HuH-7.5 (cell line): ENCODE measurements at regions not wholly inside any gene's neighbourhood (a gene's known extent, or its start where the extent isn't known, plus 50 kb on each side); places are given as distances from the start of the nearest gene placed in this dataset.

Source experiments
- DNase-seq: peaks from one replicate; pipeline ENCODE4 v3.0.0; 2011; ENCODE audit warnings: low spot score

DNA sequence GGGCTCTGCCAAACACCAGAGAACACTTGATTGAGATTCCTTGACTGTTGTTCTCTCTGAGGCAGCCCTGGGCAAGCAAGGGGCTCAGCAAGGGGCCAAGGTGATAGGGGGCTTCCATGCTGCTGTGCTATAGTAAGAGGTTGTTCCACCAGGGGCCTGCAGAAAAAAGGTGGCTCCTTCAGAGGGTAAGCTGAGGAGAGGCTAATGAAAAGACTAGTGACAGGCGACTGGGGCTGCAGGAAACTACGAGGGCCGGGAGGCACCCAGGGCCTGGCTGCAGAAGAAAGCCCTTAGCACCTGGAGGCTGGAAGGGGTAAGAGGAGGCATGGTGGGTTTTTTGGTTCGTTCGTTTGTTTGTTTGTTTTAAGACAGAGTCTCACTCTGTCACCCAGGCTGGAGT is 88.0 kb upstream of the CTNNA1 start:
- no peak for DNase-seq

DNA sequence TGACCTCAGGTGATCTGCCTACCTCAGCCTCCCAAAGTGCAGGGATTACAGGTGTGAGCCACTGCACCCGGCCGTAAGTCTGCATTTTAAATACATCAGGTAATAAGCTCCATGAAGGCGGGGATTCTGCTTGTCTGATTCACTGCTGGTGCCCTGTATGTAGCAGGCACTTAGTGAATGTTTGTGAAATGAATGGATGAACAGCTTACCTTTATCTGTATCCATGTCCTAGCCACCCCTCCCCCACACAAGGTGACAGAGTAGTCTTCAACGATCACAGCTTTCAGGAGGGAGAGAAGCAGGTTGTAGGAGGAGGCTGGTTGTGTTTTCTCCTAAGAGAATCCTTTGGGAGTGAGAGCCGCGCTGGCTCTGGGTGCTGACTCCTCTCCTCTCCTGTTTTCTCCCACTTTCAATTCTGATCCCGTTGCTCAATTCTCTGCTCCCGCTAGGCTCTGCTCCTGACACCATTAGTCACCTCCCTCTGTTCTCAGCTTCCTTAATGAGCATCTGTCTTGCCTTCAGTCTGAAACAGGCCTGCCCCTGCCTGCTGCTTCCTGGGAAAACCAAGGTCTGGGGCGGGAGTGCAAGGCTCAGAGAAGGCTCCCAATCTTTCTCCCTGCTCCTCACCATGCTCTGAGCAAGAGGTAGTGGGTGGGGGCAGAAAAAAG is 88.8 kb upstream of the CTNNA1 start:
- no peak for DNase-seq

DNA sequence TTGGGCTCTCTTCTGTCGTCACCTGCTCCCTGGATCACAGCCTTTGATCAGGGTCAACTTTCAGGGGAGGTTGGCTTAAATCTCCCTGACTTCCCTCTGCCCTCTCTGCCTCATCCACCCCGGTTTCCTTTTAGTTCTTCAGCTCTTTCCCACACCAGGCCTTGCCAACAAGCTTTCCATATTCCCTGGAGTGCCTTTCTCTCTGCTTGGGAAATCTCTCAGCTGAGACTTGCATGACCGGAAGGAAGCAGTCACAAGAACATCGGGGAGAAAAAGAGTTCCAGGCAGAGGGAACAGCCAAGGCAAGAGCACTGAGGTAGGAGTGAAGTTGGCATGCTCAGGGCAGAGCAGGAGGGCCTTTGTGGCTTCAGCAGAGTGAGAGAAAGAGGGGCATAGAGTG is 88.4 kb upstream of the HSPA9 start:
- no peak for DNase-seq

DNA sequence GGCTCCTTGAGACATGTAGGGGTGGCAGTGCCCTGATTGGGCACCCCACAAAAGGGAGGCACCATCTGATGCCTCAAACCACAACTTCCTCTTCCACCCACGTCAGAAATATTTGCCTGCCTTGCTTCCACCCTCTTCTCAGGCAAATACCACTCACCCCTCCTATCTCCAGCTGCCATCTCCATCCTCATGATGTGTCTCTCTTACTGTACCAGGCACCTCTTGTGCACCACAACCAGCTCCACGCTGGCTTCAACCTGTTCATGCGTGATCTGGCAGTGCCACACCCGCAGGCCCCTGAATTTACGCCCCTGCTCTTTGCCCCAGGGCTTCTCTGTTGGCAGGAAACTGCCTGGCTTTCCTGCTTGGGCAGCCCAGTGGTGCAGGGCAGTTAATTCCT is 87.8 kb upstream of the HSPA9 start:
- DNase-seq: no peak

DNA sequence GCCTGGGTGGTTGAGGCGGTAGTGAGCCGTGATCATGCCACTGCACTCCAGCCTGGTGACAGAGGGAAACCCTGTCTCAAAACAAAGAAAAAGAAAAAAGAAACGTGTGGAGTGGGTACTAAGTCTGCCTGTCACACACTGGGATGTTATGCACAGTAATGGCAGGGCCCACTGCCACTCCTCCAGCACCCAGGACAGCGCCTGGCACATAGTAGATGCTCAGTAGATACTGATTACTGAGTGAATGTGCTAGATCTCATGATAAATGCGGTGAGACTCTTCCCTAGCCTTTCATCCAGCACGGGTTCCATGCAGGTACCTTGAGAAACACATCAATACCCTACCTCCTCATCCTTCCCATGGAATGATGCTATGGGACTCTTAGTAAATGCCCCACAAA is 87.4 kb upstream of the HSPA9 start:
- DNase-seq: no peak

DNA sequence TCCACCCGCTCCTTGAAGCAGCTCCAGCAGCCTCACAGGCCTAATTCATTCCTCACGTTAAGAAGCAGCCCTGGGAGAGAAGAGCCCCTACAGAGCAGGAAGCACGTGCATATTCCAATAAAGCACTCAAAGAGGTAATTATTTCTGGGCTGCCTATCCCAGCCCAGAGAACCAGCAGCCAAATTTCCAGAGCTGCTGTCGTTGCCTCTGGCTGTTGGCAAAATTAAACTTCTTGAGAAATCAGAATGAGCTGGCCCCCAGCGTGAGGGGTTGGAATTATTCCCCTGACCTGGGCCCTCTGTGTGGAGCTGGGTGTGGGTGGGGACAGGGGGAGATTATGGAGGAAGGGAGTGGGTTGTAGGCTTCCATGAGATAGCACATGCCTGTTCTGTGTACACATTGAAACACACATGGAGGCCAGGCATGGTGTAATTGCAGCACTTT is 86.8 kb upstream of the HSPA9 start:
- DNase-seq: no peak

DNA sequence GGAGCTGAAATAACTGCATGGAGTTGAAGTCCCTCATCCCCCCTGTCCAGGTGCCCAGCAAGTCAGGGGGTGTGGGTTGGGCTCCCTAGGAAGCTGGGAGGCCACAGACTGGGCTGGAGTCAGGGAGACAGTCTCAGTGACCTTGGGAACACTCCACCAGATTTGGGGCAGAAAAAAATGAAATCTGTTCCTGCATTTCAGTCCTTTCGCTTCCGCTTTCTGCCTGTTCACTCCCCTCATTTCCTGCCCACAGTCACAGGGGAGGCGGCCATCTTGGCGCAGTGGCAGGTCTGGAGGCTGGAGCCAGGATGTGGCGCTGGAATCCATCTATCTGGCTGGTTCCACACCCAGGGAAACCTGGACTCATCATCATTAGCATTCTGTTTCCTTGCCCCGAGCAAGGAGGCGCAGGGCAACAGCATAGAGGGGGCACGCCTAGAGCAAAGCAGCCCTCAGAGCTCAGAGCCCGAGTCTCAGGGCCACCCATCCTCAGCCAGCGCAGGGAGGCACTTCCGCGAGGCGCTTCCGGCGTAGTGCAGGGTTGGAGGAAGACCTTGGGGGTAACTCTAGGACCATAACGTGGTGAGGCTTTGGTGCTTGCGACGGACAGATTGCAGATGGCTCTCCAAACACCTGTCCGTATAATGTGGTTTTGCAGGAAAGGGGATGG is 86.2 kb upstream of the HSPA9 start:
- DNase-seq: no peak

DNA sequence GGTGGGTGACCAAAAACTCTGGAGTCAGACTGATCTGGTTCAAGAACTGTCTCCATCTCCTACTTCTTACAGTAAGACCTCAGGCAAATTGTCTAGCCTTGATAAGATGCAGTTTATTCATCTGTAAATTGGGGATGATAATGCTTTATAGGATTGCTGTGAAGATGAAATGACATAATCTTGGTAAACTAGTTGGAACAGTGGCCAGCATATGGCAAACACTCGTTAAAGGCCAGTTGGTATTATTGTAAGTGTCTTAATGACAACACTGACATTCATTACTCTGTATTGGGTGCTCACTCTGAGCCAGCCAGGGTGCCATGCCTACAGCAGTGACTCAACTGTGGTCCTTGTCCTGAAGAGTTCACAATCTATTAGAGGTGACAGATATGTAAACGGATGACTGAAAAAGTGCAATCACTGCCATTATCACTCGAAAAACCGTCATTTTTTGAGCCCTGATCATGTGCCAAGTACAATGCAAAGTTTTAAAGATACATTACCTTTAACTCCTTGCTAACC is 84.9 kb upstream of the HSPA9 start:
- DNase-seq: no peak

- no peak for DNase-seq
Measured at GRCh38 chr5:138659561-138659960, 84.4 kb upstream of the HSPA9 start.

GRCh38 chr5:138659121-138659520 is 83.9 kb upstream of the HSPA9 start:
- DNase-seq: no peak

- DNase-seq: no peak
Measured at GRCh38 chr5:138658676-138659075, 83.5 kb upstream of the HSPA9 start.

GRCh38 chr5:138657360-138657759 is 82.2 kb upstream of the HSPA9 start:
- DNase-seq: no peak

- no peak for DNase-seq
Measured at GRCh38 chr5:138656916-138657315, 81.7 kb upstream of the HSPA9 start.

GRCh38 chr5:138655530-138656190 is 80.5 kb upstream of the HSPA9 start:
- no peak for DNase-seq

DNA sequence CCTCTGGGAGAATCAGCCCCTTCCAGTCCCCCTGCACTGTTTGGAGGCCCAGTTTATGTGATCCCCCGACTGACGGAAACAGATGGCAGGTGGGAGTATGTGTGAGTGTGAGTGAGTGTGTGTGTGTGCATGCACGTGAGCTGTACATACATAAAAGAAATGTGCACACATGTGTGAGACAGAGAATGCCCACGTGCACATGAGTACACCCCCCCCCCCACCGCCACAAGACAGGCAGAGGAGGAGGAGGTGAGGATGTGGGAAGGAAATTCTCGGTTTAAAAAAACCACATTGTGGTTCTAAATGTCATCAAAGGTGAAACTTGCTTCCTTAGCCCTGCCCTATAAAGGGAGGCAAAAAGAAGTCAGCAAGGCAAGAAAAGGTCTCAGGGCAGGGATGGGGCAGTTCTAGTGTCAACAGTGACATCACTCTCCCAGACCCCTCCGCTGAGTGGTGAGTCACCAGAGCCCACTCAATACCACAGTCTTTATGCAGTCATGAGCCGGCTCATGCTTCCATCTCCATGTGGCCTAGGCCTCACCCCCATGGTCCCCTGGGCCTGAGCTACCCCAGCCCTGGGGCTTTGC is 79.2 kb upstream of the HSPA9 start:
- DNase-seq: no peak

DNA sequence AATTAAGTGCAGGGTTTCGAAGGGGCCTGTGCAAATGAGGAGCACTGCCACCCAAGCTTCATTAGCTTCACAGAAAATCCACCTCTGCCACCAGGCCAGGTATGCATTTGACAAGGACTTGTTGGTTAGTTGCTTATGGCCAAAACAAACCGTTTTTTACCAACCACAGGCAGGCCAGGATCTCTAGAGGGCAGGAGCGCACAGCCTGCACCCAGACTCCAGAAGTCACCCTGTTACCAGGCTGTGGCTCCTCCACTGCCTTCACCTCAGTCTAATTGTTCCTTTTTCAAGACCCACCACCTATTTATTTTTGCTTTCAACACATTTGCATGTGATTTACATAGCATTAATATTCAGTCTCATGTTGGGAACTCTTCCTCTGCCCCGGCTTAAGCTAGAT is 78.3 kb upstream of the HSPA9 start:
- DNase-seq: no peak

DNA sequence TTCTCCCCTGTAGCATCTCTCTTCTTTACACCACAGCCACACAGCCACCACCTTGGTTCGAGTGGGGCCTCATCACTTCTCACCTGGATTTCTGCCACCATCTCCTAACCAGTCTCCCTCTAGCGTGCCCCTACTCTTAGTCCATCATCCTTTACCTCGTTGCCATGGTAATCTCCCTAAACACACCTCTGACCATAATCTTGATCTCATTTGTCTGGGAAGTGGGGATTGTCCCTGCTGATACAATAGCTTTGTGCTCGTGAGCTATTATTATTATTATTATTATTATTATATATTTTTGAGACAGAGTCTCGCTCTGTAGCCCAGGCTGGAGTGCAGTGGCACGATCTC is 76.5 kb upstream of the HSPA9 start:
- DNase-seq: no peak

- no peak for DNase-seq
Measured at GRCh38 chr5:138651058-138651766, 76.0 kb upstream of the HSPA9 start.

DNA sequence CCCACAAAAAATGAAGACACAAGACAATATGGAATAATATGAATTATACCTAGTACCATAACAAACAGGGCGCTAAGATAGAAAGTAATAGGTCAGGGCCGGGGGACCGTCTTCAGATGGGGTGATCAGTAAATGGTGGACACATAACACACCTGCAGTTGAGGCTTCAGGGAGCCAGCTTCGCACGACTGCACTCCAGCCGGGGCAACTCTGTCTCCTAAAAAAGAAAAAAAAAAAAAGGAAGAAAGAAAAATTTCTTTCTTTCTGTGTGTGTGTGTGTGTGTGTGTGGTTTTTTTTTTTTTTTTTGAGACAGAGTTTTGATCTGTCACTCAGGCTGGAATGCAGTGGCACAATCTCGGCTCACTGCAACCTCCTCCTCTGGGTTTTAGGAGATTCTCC is 75.0 kb upstream of the HSPA9 start:
- no peak for DNase-seq

GRCh38 chr5:138649775-138650174 is 74.6 kb upstream of the HSPA9 start:
- DNase-seq: no peak

DNA sequence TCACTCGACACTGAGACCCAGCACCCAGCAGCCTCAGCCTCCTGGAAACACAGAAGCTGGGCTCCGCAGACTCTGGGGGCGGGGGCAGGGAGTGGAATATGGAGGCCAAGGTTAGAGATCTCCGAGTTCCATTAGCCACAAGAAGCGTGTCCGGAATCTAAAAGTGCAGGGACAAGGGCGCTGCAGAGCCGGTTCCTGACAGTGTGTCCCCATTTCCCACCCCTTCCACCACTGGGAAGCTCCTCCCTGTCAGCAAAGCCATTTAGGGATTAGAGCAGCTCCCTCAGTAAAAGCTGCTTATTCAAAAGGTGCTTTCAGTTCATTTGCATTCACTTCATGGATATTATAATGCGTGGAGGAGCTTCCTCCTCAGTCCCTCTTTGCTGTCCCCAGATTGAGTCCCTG is 74.1 kb upstream of the HSPA9 start:
- DNase-seq: no peak

GRCh38 chr5:138648841-138649240 is 73.6 kb upstream of the HSPA9 start:
- DNase-seq: no peak
